ENCODE measurements at regions not wholly inside any gene's neighbourhood (a gene's known extent, or its start where the extent isn't known, plus 50 kb on each side); places are given as distances from the start of the nearest gene placed in this dataset.
"Not testable (repeated sequence)": the region's sequence is repeated elsewhere in the genome, so short reads cannot be mapped to it uniquely, and the experiment has no call there.

DNA sequence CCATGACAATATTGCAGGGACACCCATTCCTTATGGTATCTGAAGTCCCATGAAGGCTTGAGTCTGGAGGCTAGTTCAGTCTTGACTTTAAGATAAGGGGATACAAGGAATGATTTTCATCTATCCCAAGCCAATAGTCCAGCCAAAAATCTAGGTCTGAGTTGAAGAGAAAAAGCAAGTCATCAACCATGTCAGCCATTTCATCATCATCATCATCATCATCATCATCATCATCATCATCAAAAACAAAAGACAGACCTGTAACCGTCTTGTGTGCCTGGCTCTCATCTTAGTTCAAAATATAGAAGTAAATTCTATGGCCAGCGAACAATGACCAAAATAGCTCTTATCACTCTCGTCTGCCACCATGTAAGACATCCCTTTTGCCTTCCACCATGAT lies 59.5 kb upstream of the FAM90A26 start:
- DNase-seq (ENCODE audit: low spot score); H3K4me3 Mint-ChIP-seq; H3K4me1 Mint-ChIP-seq (ENCODE audit: low read depth in 2 of 2); ATAC-seq; H3K9me3 Mint-ChIP-seq; H3K27me3 Mint-ChIP-seq; H3K36me3 Mint-ChIP-seq; H3K27ac Mint-ChIP-seq: not testable (repeated sequence)

DNA sequence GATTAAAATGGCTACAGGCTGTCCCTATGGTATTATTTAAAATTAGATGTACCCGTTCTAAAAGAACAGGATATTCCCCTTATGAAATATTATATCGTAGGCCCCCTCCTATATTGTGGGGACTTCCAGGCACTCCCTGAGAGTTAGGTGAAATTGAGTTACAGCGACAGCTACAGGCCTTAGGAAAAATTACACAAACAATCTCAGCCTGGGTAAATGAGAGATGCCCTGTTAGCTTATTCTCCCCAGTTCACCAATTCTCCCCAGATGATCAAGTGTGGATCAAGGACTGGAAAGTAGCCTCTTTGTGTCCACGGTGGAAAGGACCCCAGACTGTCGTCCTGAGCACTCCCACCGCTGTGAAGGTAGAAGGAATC lies 67.1 kb upstream of the FAM90A26 start:
- ATAC-seq; H3K9me3 Mint-ChIP-seq; DNase-seq (ENCODE audit: low spot score); H3K4me3 Mint-ChIP-seq; H3K36me3 Mint-ChIP-seq; H3K27me3 Mint-ChIP-seq; H3K27ac Mint-ChIP-seq; H3K4me1 Mint-ChIP-seq (ENCODE audit: low read depth in 2 of 2): not testable (repeated sequence)

GRCh38 chr4:9102471-9103147 lies 67.6 kb upstream of the FAM90A26 start:
- H3K4me1 Mint-ChIP-seq (ENCODE audit: low read depth in 2 of 2); H3K36me3 Mint-ChIP-seq; ATAC-seq; H3K27ac Mint-ChIP-seq; H3K27me3 Mint-ChIP-seq; H3K4me3 Mint-ChIP-seq; DNase-seq (ENCODE audit: low spot score); H3K9me3 Mint-ChIP-seq: not testable (repeated sequence)

DNA sequence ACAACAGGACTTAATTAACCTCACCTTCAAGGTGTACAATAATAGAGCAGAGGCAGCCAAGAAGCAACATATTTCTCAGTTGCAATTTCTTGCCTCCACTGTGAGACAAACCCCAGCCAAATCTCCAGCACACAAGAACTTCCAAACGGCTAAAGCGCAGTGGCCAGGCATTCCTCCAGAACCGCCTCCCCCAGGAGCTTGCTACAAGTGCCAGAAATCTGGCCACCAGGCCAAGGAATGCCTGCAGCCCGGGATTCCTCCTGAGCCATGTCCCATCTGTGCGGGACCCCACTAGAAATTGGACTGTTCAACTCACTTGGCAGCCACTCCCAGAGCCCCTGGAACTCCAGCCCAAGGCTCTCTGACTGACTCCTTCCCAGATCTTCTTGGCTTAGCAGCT lies 73.9 kb upstream of the FAM90A26 start:
- Mint-ChIP-seq H3K9me3 (peaks cover 18% of the 10 kb centered on the region), H3K27me3 (peaks cover 10 to 20% of the 10 kb centered on the region in 2 donors)
- not testable (repeated sequence) for H3K36me3 Mint-ChIP-seq; H3K4me1 Mint-ChIP-seq (ENCODE audit: low read depth in 2 of 2); DNase-seq (ENCODE audit: low spot score); ATAC-seq; H3K4me3 Mint-ChIP-seq; H3K27ac Mint-ChIP-seq

DNA sequence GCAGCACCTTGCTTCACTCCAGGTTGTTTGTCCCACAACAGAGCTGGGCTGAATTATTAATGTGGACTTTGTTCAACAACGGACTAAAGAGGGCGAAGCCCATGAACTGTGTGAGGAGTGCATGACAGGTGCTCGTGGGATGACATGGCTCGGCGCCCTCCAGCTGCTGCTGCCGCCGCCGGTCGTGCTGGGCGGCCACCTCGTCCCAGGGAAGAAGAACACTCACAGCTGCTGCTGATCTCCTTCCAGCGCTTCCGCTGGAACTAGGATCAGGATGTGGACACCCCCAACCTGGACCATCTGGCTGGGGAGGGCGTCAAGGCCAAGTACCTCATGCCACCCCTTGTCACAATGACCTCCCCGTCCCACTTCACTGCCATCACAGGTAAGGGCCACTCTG lies 91.4 kb upstream of the FAM90A26 start:
- H3K27me3 Mint-ChIP-seq; DNase-seq (ENCODE audit: low spot score); H3K27ac Mint-ChIP-seq; H3K4me1 Mint-ChIP-seq (ENCODE audit: low read depth in 2 of 2); H3K4me3 Mint-ChIP-seq; H3K9me3 Mint-ChIP-seq; H3K36me3 Mint-ChIP-seq; ATAC-seq: not testable (repeated sequence)

- H3K4me1 Mint-ChIP-seq (ENCODE audit: low read depth in 2 of 2); DNase-seq (ENCODE audit: low spot score); H3K27ac Mint-ChIP-seq; H3K27me3 Mint-ChIP-seq; H3K9me3 Mint-ChIP-seq; ATAC-seq; H3K4me3 Mint-ChIP-seq; H3K36me3 Mint-ChIP-seq: not testable (repeated sequence)
Observed at GRCh38 chr4:9076974-9077373, 93.2 kb upstream of the FAM90A26 start.

DNA sequence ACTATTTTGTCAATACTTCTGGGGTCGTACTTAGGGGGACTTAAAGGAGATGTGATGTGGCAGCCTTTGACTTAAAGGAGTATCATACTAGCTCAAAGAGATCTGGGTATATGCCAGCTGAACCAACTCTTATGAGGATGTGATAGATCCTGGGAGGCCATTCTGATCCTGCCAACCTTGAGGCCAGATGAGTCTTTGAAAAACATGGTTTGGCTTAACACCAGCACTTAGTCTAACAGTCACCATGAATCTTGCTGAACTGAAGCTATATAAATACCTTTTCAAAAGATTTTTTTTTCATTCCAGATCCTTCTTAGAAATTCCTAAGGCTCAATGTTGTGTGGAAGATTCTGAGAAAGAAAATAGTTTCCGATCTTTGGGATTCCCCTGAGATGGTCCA lies 93.7 kb upstream of the FAM90A26 start:
- DNase-seq (ENCODE audit: low spot score); ATAC-seq; H3K36me3 Mint-ChIP-seq; H3K27ac Mint-ChIP-seq; H3K4me3 Mint-ChIP-seq; H3K4me1 Mint-ChIP-seq (ENCODE audit: low read depth in 2 of 2); H3K27me3 Mint-ChIP-seq; H3K9me3 Mint-ChIP-seq: not testable (repeated sequence)

DNA sequence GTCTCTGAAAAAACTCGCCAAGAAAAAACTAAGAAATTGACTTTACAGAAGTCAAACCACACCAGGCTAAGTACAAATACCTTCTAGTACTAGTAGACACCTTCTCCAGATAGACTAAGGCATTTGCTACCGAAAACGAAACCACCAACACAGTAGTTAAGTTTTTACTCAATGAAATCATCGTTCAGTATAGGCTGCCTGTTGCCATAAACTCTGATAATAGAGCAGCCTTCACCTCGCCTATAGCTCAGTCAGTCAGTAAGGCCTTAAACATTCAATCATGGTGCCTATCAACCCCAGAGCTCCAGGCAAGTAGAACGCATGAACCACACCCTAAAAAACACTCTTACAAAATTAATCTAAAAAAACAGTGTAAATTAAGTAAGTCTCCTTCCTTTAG lies 96.8 kb upstream of the FAM90A26 start:
- ATAC-seq; H3K27me3 Mint-ChIP-seq; H3K36me3 Mint-ChIP-seq; H3K27ac Mint-ChIP-seq; H3K9me3 Mint-ChIP-seq; DNase-seq (ENCODE audit: low spot score); H3K4me3 Mint-ChIP-seq; H3K4me1 Mint-ChIP-seq (ENCODE audit: low read depth in 2 of 2): not testable (repeated sequence)

DNA sequence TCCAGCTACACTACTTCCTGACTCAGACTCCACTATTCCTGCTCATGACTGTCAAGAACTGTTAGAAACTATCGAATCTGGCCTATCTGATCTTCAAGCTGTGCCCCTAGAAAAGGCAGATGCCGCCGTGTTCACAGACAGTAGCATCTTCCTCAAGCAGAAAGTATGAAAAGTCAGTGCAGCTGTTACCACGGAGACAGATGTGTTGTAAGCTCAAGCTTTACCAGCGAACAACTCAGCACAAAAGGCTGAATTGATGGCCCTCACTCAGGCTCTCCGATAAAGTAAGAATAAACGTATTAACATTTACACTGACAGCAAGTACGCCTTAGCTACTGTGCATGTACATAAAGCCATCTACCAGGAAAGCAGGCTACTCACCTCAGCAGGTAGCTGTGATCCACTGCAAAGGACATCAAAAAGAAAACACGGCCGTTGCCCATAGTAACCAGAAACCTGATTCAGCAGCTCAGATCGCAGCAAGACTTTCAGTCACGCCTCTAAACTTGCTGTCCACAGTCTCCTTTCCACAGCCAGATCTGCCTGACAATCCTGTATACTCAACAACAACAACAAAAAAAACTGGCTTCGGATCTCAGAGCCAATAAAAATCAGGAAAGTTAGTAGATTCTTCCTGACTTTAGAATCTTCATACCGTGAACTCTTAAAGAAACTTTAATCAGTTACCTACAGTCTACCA lies 97.5 kb upstream of the FAM90A26 start:
- not testable (repeated sequence) for H3K4me3 Mint-ChIP-seq; H3K9me3 Mint-ChIP-seq; H3K4me1 Mint-ChIP-seq (ENCODE audit: low read depth in 2 of 2); H3K27me3 Mint-ChIP-seq; H3K36me3 Mint-ChIP-seq; DNase-seq (ENCODE audit: low spot score); H3K27ac Mint-ChIP-seq; ATAC-seq

DNA sequence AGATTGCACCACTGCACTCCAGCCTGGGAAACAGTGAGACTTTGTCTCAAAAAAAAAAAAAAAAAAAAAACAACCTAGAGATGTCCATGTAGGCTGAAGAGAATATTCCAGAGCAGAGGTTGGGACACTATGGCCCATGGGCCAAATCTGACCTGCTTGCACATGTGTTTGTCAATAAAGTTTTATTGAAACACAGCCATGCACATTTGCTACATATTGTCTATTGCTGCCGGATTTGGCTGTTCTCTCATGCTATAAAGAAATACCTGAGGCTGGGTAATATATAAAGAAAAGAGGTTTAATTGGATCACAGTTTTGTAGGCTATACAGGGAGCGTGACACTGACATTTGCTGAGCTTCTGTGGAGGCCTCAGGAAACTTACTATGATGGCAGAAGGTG lies 102.3 kb upstream of the FAM90A26 start:
- not testable (repeated sequence) for DNase-seq (ENCODE audit: low spot score); ATAC-seq; H3K4me1 Mint-ChIP-seq (ENCODE audit: low read depth in 2 of 2); H3K27ac Mint-ChIP-seq; H3K27me3 Mint-ChIP-seq; H3K4me3 Mint-ChIP-seq; H3K36me3 Mint-ChIP-seq
- H3K9me3 Mint-ChIP-seq, result peaks cover 13% of the 10 kb centered on the region

GRCh38 chr4:9063612-9064011 lies 106.6 kb upstream of the FAM90A26 start:
- H3K4me1 Mint-ChIP-seq (ENCODE audit: low read depth in 2 of 2); ATAC-seq; H3K27me3 Mint-ChIP-seq; H3K36me3 Mint-ChIP-seq; H3K4me3 Mint-ChIP-seq; H3K27ac Mint-ChIP-seq; DNase-seq (ENCODE audit: low spot score): not testable (repeated sequence)
- peaks cover 13% of the 10 kb centered on the region for H3K9me3 Mint-ChIP-seq

GRCh38 chr4:9024866-9025265 lies 145.3 kb upstream of the FAM90A26 start:
- H3K4me1 Mint-ChIP-seq (ENCODE audit: low read depth in 2 of 2); H3K27ac Mint-ChIP-seq; H3K9me3 Mint-ChIP-seq; H3K4me3 Mint-ChIP-seq; ATAC-seq; DNase-seq (ENCODE audit: low spot score); H3K36me3 Mint-ChIP-seq: not testable (repeated sequence)
- peaks cover 5 to 10% of the 10 kb centered on the region in 2 donors for H3K27me3 Mint-ChIP-seq

DNA sequence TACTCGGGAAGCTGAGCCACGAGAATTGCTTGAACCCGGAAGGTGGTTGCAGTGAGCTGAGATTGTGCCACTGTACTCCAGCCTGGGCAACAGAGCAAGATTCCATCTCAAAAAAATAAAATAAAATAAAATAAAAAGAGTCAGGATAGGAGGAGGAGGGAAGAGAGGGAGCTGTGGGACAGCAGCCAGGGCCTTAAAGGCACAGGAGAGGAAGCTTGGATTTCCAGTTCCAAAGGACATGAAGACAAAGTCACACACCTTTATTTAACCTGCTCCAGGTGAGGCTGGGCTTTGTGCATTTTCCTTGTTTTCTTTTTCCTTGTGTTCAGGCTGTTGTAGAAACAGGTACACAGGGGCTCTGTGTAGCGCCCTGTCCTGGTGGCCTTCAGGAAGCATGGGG lies 138.2 kb upstream of the HMX1 start:
- H3K4me3 Mint-ChIP-seq; ATAC-seq; DNase-seq (ENCODE audit: low spot score): not testable (repeated sequence)

GRCh38 chr4:9008407-9008806 lies 136.8 kb upstream of the HMX1 start:
- not testable (repeated sequence) for H3K27ac Mint-ChIP-seq

More for the DNA sequence above, 138.2 kb upstream of the HMX1 start:
- not testable (repeated sequence) for H3K4me1 Mint-ChIP-seq (ENCODE audit: low read depth in 2 of 2); H3K27ac Mint-ChIP-seq; H3K9me3 Mint-ChIP-seq; H3K27me3 Mint-ChIP-seq; H3K36me3 Mint-ChIP-seq

DNA sequence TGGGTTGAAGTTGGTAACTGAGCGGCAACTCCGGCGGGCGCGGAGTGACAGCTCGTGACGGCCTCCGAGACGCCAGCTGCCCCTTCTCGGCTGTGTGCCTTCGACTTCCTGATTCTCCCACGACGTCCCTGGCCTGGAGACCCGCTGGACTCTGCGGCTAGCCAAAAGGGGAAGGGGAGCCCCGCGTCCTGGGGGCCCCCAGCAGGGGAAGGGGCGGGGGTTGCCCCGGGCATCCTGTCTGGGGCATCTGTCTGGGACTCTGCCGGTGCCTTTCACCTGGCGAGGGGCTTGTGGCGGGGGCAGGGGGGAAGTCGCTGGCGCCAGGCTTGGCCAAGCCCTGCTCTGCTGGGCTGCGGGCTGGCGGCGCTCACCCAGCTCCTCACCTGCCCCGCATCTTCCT lies 129.5 kb upstream of the HMX1 start:
- not testable (repeated sequence) for H3K27ac Mint-ChIP-seq; DNase-seq (ENCODE audit: low spot score); H3K4me3 Mint-ChIP-seq; H3K36me3 Mint-ChIP-seq; ATAC-seq; H3K9me3 Mint-ChIP-seq; H3K4me1 Mint-ChIP-seq (ENCODE audit: low read depth in 2 of 2)
- H3K27me3 Mint-ChIP-seq, result peaks cover 11 to 14% of the 10 kb centered on the region in 2 donors

More at GRCh38 chr4:9008407-9008806, 136.8 kb upstream of the HMX1 start:
- not testable (repeated sequence) for ATAC-seq; H3K9me3 Mint-ChIP-seq; H3K27me3 Mint-ChIP-seq; H3K4me1 Mint-ChIP-seq (ENCODE audit: low read depth in 2 of 2); H3K4me3 Mint-ChIP-seq; DNase-seq (ENCODE audit: low spot score); H3K36me3 Mint-ChIP-seq
